ENCODE measurements at regions not wholly inside any gene's neighbourhood (a gene's known extent, or its start where the extent isn't known, plus 50 kb on each side); places are given as distances from the start of the nearest gene placed in this dataset.

DNA sequence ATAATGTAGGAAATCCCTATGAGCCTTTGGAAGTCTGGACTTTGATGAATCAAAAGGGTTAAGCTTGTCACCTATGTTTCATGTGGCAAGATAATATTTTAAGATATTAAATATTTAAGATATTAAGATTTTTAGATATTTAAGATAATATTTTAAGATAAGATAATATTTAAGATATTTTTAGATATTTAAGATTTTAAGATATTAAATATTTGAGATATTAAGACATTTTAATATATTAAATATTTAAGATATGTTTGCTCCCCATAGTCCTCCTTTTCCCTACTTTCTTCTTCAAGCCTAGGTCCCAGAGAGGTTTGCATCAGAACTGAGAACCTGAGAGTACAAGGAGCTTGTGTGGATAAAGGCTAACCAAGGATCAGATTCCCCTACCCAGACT lies 478.4 kb upstream of the IGFBP7 start:
- no peaks in the 10 kb centered on the region for H3K27me3 ChIP-seq
- TF ChIP-seq, protein P1, sequence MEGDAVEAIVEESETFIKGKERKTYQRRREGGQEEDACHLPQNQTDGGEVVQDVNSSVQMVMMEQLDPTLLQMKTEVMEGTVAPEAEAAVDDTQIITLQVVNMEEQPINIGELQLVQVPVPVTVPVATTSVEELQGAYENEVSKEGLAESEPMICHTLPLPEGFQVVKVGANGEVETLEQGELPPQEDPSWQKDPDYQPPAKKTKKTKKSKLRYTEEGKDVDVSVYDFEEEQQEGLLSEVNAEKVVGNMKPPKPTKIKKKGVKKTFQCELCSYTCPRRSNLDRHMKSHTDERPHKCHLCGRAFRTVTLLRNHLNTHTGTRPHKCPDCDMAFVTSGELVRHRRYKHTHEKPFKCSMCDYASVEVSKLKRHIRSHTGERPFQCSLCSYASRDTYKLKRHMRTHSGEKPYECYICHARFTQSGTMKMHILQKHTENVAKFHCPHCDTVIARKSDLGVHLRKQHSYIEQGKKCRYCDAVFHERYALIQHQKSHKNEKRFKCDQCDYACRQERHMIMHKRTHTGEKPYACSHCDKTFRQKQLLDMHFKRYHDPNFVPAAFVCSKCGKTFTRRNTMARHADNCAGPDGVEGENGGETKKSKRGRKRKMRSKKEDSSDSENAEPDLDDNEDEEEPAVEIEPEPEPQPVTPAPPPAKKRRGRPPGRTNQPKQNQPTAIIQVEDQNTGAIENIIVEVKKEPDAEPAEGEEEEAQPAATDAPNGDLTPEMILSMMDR (IDR thresholded peaks at IDR 0.05), result no peak
- TF ChIP-seq EP300 (IDR thresholded peaks at IDR 0.05), result no peak
- TF ChIP-seq POLR2AphosphoS5 (IDR thresholded peaks at IDR 0.05), result no peak
- no peaks in the 10 kb centered on the region for H3K4me1 ChIP-seq
- ATAC-seq (ENCODE audit: low FRiP score in 2 of 2), result no peak
- no peak for DNase-seq
- H3K36me3 ChIP-seq, result no peaks in the 10 kb centered on the region
- no peak overlapping the region for H3K4me3 ChIP-seq
- H3K9me3 ChIP-seq, result no peaks in the 10 kb centered on the region
- H3K27ac ChIP-seq, result no peak overlapping the region

DNA sequence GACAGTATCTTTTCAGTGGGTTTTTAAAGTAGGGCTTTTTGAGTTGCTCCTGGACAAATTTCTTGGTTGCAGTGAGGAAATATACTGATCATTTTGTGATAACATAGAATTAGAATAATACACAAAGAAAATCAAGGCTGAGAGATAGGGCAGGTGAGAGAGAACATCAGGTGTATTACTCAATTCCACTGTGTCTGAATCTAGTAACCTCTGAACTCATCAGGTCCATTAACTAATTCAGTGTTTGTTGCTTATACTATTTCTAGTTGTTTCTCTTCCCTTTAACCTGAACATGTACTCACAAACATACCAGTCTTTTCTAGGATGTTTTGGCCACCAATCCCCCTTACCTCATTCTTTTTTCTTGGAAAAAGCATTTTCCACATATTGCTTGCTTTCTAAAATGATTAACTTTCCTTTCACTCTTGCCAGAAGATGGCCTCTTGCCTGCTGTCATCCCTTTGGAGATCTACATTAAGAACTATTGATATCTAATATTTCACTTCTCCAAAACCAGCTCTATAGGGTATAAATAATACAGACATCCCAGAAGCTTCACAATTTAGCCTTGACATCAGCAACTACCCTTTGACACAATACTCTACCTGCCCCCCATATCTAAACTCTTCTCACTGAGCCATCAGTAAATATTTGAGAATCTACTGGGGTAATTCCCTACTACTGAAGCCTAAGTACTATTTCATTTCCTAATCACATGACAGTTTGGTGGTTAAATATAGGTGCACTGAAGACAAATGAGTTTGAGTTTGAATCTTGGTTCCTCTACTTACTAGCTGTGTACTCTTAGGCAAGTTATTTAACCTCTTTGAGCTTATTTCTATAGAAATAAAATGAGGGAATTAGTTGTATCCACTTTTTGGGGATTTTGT lies 470.8 kb upstream of the IGFBP7 start:
- DNase-seq, result no peak
- TF ChIP-seq POLR2AphosphoS5 (IDR thresholded peaks at IDR 0.05), result no peak
- ATAC-seq (ENCODE audit: low FRiP score in 2 of 2), result no peak
- Histone ChIP-seq H3K9me3 (no peaks in the 10 kb centered on the region), H3K27me3 (no peaks in the 10 kb centered on the region), H3K4me3 (no peak overlapping the region), H3K4me1 (no peaks in the 10 kb centered on the region), H3K27ac (no peak overlapping the region), H3K36me3 (no peaks in the 10 kb centered on the region)

DNA sequence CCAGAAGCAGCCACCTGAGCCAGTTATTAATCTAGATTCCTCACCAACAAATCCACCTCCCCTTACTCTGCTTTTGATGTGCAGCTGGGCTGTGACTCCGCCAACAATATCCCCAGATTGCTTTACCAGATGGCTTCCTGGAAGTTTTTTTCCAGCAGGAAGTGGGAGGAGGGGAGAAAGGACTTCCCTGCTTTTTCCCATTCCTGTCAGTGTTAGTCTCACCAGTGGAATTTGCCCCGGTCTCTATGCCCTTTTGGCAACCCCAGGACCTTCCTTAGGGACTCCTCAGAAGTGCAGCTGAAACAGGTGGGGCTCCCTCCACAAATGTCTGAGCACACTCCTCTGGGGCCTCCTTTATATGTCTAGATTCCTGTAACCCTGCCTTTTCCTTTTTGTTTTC lies 465.2 kb upstream of the IGFBP7 start:
- Histone ChIP-seq H3K9me3 (peaks cover 0 to 4% (median 0%) of the 10 kb centered on the region in 4 donors), H3K4me1 (no peaks in the 10 kb centered on the region), H3K27me3 (no peaks in the 10 kb centered on the region), H3K27ac (no peak overlapping the region), H3K4me3 (no peak overlapping the region), H3K36me3 (no peaks in the 10 kb centered on the region)
- DNase-seq (no peak), ATAC-seq (ENCODE audit: low FRiP score in 2 of 2) (no peak)
- TF ChIP-seq EP300 (IDR thresholded peaks at IDR 0.05) (no peak), POLR2AphosphoS5 (IDR thresholded peaks at IDR 0.05) (no peak), POLR2A (IDR thresholded peaks at IDR 0.05) (no peak)
- TF ChIP-seq, protein P1 (IDR thresholded peaks at IDR 0.05), result no peak
- 50 to 64% methylated on average over 2 of the region's 2 CpGs for WGBS, 2 donors

DNA sequence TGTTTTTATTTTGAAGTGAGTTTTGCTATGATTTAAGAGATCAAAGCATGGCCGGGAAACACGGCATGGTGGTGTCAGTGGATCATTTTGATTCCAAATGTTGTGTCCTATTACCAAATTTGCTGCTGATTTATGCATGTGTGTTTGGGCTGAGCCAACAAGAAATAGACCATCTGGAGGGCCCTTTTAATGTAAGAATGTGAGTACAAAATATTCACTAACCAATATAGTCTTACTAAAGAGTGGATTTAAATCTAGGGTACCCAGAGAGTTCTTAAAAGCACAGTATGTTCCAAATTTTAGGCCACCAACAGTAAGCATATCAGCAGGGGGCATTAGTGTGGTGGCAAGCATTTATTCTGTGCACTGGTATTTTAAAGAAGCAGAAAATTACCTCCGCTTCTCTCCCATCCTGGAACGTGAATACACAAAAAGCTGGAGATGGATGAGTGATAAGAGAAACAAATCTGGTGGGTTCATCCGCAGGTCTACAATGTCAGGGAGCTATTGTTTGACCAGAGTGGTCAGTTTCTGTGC lies 444.4 kb upstream of the IGFBP7 start:
- DNase-seq (no peak), ATAC-seq (ENCODE audit: low FRiP score in 2 of 2) (no peak)
- Histone ChIP-seq H3K27ac (no peak overlapping the region), H3K4me3 (no peak overlapping the region), H3K4me1 (no peaks in the 10 kb centered on the region), H3K36me3 (no peaks in the 10 kb centered on the region), H3K9me3 (peaks cover 0 to 5% (median 0%) of the 10 kb centered on the region in 4 donors), H3K27me3 (no peaks in the 10 kb centered on the region)
- WGBS, 2 donors, result 60 to 64% methylated on average over 5 of the region's 5 CpGs
- TF ChIP-seq POLR2AphosphoS5 (IDR thresholded peaks at IDR 0.05) (no peak), EP300 (IDR thresholded peaks at IDR 0.05) (no peak), POLR2A (IDR thresholded peaks at IDR 0.05) (no peak)
- TF ChIP-seq, protein P1 (IDR thresholded peaks at IDR 0.05), result no peak

DNA sequence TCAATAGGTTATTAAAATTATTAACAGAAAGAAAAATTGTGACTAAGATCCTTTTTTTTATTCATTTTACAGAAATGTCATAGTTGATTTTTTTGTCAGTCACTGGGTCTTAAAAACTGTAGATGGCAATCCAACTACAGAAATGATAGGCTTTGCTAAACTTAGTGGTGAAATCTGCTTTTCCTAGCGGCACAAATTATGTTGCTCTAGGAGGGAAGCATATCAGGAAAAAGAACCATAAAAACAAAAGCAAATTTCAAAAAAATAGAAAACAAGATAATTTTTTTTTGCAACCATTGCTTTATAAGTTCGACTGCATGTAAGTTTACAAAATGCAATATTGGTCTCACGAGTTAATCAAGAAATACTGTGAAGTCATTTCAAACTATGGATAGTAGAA lies 443.5 kb upstream of the IGFBP7 start:
- no peak overlapping the region for H3K27ac ChIP-seq
- no peaks in the 10 kb centered on the region for H3K9me3 ChIP-seq
- no peak for ATAC-seq (ENCODE audit: low FRiP score in 2 of 2)
- no peaks in the 10 kb centered on the region for H3K27me3 ChIP-seq
- no peak for DNase-seq
- TF ChIP-seq, protein P1 (IDR thresholded peaks at IDR 0.05), result no peak
- TF ChIP-seq POLR2AphosphoS5 (IDR thresholded peaks at IDR 0.05), result no peak
- no peak for TF ChIP-seq EP300 (IDR thresholded peaks at IDR 0.05)
- no peak for TF ChIP-seq POLR2A (IDR thresholded peaks at IDR 0.05)
- no peaks in the 10 kb centered on the region for H3K36me3 ChIP-seq
- WGBS, 2 donors, result 76 to 77% methylated on average over 3 of the region's 3 CpGs
- no peaks in the 10 kb centered on the region for H3K4me1 ChIP-seq
- H3K4me3 ChIP-seq, result no peak overlapping the region
